ENCODE measurements at regions not wholly inside any gene's neighbourhood (a gene's known extent, or its start where the extent isn't known, plus 50 kb on each side); places are given as distances from the start of the nearest gene placed in this dataset.
"Not testable (repeated sequence)": the region's sequence is repeated elsewhere in the genome, so short reads cannot be mapped to it uniquely, and the experiment has no call there.

DNA sequence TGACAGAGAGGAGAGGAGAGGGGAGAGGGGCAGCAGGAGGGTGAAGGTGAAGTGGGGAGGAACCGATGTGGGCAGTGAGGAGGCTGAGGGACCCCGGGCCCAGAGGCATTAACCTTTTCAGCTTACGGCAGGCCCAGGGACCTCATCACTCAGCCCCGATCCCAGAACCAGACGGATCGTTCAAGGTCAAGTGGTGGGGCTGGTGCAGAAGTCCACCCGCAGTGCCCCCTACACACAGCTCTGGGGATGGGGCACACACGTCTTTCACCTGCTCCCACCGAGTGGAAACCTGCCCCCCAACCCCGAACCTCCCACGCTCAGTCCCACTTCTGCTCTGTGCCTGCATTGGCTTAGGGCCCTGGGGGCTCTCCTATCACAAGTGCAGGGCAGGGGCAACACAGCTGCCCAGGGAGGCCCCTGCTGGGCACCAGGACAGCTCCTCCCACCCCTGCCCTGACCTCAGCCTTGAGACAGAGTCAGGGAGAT lies 81.9 kb upstream of the GOLGA6L4 start:
- not testable (repeated sequence) for DNase-seq

DNA sequence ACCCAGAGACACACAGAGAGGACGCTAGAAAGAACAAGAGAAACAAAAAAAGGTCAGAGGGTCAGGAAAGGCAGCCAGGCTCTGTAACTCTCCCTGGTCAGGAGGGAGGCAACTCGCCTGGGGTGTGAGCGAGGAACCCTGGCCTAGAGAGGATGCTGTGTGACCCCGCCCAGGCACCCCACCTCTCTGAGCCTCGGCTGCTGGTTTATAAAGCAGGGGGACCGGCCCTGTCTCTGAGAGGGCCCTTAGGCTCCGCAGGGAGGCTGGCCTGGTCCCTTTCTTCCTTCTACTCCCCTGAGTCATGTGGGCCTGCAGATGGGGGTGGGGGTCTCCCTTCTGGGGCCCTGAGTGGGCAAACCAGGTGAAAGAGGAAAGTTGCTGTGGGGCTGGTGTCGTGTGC lies 81.3 kb upstream of the GOLGA6L4 start:
- not testable (repeated sequence) for DNase-seq

DNA sequence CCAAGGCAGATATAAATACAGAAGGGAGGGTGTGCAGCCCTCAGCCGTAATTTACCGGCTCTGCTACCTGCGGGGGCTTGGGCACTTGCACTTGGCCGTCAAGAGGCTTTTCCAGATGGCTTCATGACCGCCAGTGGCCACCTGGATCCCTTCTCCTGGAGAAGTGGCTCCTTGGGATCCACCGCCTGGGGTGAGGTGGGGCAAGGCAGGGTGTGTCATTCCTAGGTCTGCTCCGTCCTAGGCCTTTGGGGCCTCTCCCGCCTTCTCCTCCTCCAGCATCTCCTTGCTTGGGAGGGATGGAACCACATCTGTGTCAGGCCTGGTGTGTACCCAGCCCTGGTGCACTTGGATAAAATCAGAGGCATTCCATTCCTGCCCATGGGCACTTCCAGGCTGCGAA lies 80.8 kb upstream of the GOLGA6L4 start:
- not testable (repeated sequence) for DNase-seq

DNA sequence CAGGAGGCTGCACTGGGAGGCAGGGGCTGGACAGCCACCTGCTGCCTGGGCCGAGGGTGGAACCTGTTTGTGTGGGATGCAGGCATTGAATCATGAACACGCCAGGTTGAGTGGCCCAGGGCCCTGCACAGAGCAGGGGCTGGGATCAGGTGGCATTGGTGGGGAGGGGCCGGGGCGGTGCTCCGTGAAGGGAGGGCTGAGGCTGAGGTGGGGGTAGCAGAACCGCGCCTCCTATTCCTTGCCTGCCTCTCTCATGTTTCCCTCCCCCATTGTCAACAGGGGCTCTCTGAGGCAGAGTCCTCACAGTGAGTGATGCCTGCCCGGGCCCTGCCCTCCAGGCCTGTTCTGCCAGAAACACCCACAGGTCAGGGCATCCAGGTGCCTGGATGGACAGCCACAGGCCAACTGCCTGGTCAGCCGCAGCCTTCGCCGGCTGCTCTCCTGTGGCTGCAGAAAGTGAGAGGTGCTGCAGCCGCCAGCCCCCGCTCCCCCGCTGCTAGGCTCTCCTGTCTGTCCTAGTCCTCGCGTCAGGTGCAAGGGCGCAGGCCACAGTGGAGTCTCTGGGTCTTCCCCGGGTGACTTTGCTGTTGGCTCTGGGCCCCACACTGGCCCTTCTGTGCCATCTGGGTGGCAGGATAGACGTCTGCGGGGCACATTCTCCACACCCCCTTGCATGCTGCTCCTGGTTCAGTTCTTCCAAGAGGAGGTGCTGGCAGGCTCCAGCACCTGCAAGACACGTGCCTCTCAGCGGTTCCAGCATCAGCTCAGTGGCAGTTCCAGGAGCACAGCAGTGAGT lies 79.6 kb upstream of the GOLGA6L4 start:
- DNase-seq, result not testable (repeated sequence)

DNA sequence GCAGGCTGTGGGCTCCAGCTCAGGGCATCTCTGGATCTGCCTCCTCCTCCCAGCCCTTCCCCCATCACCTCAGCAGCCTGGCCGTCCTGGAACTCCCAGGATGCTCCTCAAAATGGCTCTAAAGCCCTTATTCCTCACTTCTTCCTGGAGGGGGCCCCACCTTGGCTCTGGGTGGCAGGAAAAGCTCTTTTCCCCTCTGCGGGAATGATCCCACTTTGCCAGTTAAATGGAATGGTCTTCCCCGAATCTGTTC lies 79.1 kb upstream of the GOLGA6L4 start:
- DNase-seq, result not testable (repeated sequence)

DNA sequence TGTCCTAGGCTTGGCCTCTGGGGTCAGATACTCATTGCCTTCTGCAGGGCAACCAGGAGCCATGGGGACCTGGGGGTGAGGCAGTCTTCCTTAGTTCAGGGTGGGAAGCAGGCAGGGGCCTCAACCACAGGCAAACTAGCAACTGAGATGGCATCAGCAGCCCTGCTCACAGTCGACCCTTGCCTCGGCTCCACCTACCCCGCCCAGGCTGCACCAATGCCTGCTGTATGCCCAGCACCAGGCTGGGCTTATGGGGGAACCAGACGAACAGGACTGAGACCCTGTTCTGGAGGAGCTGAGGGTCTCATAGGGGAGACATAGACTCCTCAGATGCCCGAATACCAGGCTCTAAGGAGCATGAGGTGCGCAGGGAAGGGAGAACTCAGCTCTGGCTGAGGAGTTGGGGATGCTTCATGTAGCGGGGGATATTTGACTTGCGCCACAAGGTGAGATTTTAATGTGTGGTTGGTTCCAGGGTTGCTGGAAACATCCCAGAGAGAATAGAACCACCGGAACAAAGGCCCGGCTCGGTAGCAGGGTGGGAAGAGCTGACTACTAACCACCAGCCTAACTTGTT lies 78.4 kb upstream of the GOLGA6L4 start:
- not testable (repeated sequence) for DNase-seq

DNA sequence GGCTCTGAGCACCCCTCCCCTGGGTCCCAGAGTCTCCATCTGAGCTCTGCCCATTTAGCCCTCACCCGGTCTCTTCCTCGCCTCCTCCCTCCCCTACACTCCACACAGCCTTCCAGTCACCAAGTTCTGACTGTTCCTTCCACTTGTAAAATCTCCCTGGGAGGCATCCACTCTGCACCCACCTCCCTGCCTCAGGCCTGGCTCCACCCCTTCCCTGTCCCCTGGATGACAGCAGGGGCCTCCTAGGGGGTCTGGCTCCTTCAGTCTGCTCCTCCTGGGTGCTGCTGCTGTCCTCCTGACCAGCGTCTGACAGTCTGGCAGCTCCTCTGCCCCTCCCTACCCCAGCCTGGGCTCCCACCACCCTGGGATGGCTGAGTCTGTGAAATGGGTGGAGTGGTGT lies 77.7 kb upstream of the GOLGA6L4 start:
- DNase-seq, result not testable (repeated sequence)

DNA sequence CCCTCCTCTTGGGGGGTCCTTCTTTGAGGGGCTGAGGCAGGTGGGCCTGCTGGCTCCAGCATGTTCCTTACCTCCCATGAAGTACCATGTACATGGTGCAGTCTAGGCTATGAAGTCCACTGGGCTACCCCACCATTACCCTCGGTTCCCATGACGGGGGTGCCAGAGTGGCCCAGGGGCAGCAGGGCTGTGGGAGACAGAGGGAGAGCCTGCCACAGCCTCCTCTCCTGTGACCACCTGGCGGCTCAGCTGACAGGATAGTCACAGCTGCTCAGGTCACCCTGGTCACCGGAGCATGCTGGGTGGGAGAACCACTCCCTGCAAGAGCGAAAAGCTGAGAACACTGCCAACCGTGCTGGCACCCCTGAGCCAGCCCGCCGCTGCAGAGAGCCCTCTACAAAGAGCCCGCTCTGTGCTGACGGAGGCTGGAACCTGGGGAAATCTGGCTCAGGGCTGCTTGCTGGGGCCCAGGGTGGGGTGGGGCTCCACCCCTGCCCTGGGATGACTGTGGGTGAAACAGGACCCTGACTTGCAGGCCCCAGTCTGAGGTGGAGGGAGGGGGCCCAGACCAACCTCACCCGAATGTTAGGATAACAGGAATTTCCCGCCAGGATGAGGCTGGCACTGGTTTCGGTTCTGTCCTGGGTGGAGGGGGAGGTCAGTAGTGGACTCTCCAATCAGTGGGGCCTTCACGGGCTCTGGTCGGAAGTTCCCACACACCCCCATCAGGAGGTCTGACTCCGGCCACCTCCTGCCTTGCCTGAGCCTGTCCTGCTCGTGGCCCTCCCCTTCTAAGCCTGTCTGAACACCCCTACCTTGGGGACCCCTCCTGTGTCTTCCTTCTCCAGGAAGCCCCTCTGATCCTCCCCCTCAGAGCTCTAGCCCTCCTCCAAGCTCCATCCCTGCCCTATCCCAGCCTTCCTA lies 76.0 kb upstream of the GOLGA6L4 start:
- not testable (repeated sequence) for DNase-seq

DNA sequence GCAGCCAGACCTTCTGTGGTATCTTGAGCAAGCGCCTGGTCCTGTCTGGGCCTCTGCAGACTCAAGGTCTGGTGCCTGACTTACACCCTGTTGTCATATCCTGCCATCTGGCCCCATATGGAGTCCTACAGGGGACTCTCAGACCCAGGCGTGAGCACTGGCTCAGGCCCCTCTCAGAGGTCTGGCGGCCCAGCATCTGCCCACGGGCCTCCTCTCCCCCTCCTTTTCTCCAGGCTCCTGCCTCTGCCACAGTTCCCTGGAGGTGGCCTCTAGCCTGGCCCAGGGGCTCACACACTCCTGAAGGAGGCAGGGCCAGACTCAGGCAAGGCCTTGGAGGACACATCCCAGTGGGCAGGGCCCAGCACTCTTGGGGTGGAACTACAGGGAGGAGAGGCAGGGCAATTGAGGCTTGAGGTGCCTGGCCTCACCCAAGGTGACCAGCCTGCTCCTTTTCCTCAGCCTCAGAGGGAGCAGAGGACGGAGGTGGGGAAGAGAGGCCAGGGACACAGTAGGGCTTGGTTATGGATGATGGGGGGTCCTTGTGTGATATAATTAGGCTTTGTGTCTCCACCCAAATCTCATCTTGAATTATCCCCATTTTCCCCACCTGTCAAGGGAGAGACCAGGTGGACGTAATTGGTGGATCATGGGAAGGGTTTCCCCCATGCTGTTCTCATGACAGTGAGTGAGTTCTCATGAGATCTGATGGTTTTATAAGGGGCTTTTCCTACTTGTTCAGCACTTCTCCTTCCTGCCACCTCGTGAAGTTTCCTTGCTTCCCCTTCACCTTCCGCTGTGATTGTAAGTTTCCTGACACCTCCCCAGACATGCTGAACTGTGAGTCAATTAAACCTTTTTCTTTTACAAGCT lies 70.9 kb upstream of the GOLGA6L4 start:
- DNase-seq, result not testable (repeated sequence)

DNA sequence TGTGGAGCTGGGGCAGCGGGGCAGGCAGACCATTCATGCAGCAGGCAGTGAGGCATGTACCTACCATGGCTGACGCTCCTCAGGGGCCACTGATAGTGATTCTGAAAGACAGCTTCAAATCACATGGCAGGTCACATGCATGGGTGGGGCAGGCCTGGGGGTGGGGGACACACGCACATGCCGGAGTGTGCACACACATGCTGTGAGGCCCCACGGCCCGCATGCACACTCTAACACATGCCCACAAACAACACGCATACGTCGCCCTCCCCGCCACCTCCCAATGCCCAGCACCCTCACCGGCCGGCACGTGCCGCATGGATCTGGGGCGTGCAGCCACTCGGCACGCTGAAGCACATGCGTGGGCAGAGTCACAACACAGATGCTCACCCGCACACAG lies 65.5 kb upstream of the GOLGA6L4 start:
- not testable (repeated sequence) for DNase-seq

DNA sequence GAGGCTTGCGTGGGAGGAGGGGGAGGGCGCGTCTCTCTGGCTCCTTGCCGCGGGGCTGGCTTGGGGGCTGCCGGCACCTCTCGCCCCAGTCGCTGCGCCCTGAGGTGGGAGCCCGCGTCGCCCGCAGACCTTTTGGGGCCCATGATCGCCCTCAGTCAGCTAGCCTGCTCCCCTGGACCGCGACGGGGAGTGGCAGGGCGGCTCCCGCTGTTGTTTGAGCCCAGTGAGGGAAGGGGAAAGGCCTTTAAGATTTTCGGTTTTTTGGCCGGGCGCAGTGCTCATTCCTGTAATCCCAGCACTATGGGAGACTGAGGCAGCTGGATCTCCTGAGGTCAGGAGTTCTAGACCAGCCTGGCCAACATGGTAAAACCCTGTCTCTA lies 62.4 kb upstream of the GOLGA6L4 start:
- not testable (repeated sequence) for DNase-seq

Measured in CD4-positive, alpha-beta T cell treated with Interleukin-15 for 1 hour (primary cell).